ENCODE measurements at regions not wholly inside any gene's neighbourhood (a gene's known extent, or its start where the extent isn't known, plus 50 kb on each side); places are given as distances from the start of the nearest gene placed in this dataset.

GRCh38 chr1:198444792-198445191 lies 95.7 kb downstream of the ATP6V1G3 start:
- TF ChIP-seq ZNF274 (IDR thresholded peaks at IDR 0.05; ENCODE audit: low read depth, low read length) = no peak
- TF ChIP-seq SRF (IDR thresholded peaks at IDR 0.05; ENCODE audit: low read depth) = no peak
- TF ChIP-seq, protein P1, sequence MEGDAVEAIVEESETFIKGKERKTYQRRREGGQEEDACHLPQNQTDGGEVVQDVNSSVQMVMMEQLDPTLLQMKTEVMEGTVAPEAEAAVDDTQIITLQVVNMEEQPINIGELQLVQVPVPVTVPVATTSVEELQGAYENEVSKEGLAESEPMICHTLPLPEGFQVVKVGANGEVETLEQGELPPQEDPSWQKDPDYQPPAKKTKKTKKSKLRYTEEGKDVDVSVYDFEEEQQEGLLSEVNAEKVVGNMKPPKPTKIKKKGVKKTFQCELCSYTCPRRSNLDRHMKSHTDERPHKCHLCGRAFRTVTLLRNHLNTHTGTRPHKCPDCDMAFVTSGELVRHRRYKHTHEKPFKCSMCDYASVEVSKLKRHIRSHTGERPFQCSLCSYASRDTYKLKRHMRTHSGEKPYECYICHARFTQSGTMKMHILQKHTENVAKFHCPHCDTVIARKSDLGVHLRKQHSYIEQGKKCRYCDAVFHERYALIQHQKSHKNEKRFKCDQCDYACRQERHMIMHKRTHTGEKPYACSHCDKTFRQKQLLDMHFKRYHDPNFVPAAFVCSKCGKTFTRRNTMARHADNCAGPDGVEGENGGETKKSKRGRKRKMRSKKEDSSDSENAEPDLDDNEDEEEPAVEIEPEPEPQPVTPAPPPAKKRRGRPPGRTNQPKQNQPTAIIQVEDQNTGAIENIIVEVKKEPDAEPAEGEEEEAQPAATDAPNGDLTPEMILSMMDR (IDR thresholded peaks at IDR 0.05 in 2 of 3, conservative IDR thresholded peaks at IDR 0.05 in 1 of 3; ENCODE audit: borderline replicate concordance in 1 of 3, insufficient read depth in 1 of 3, low read depth in 2 of 3, low read length in 2 of 3) = no peak
- no peak for TF ChIP-seq RAD21 (IDR thresholded peaks at IDR 0.05; ENCODE audit: low read depth)
- no peak for TF ChIP-seq EZH2phosphoT487 (IDR thresholded peaks at IDR 0.05; ENCODE audit: borderline replicate concordance)
- no peak for TF ChIP-seq YY1 (IDR thresholded peaks at IDR 0.05; ENCODE audit: extremely low read depth, insufficient replicate concordance, low read depth, low read length)
